Esophagus muscularis mucosa (tissue), 4 donors: ENCODE measurements at regions not wholly inside any gene's neighbourhood (a gene's known extent, or its start where the extent isn't known, plus 50 kb on each side); places are given as distances from the start of the nearest gene placed in this dataset.

ENCODE experiments used
- DNase-seq: peaks from one replicate; pipeline ENCODE4 v3.0.0-alpha.2; 2017; ENCODE audit errors: extremely low spot score
- H3K27ac ChIP-seq, 4 donors: fragments of 200-600 bp; sonication (generic); replicated peaks in 1 of 4; 1 replicate in 3 of 4; 2 replicates in 1 of 4; pipeline ENCODE4 v1.5.1; 2016 to 2019; ENCODE audit warnings: mild to moderate bottlenecking in 1 of 4
- H3K27me3 ChIP-seq, 4 donors: fragments of 200-600 bp; sonication (generic); one replicate each; pipeline versions ENCODE4 v1.5.1 to v1.6.0; 2016 to 2019
- H3K36me3 ChIP-seq, 4 donors: fragments of 200-600 bp; sonication (generic); one replicate each; pipeline ENCODE4 v1.5.1; 2016 to 2019
- H3K4me1 ChIP-seq, 4 donors: fragments of 200-600 bp; sonication (generic); one replicate each; pipeline ENCODE4 v1.5.1; 2016 to 2019
- H3K4me3 ChIP-seq, 4 donors: fragments of 200-600 bp; sonication (generic); 1 replicate in 2 of 4; 2 replicates in 2 of 4; pipeline ENCODE4 v1.5.1; 2016 to 2019; ENCODE audit warnings: mild to moderate bottlenecking in 4 of 4, moderate library complexity in 1 of 4
- H3K9me3 ChIP-seq, 4 donors: fragments of 200-600 bp; sonication (generic); 1 replicate in 3 of 4; 2 replicates in 1 of 4; pipeline ENCODE4 v1.5.1; 2016 to 2019
- EP300 ChIP-seq: sonication (generic); formaldehyde crosslinking; IDR thresholded peaks from one replicate; pipeline ENCODE4 v1.6.1; 2017; ENCODE audit warnings: antibody characterized with exemption
- POLR2A ChIP-seq: fragments of 450-650 bp; IDR thresholded peaks from one replicate; pipeline ENCODE4 v1.6.1; 2017; ENCODE audit warnings: antibody characterized with exemption, moderate library complexity, mild to moderate bottlenecking, low read depth
- POLR2AphosphoS5 ChIP-seq, 2 donors: sonication (generic); formaldehyde crosslinking; IDR thresholded peaks; one replicate each; pipeline ENCODE4 v1.6.1; 2017; ENCODE audit warnings: antibody characterized with exemption in 2 of 2
- WGBS: methylation state at CpG from one replicate; pipeline ENCODE4 v1.1.5; 2018; 5-methylcytosine and 5-hydroxymethylcytosine counted together
- intact Hi-C: fragments of 100-400 bp; cut with DNase I; formaldehyde crosslinking; loops from one replicate; pipeline ENCODE4 v1.15.1; 2023
- TF ChIP-seq, protein P1 (sequence below), 3 experiments: fragments of 200-600 bp in 2 of 3; fragments of 450-650 bp in 1 of 3; sonication (generic) in 2 of 3; IDR thresholded peaks; one replicate each; pipeline ENCODE4 v1.5.1; 2017 to 2019; ENCODE audit warnings: antibody characterized with exemption in 3 of 3, mild to moderate bottlenecking in 2 of 3, moderate library complexity in 1 of 3

GRCh38 chr2:241974851-241975592 lies 105.5 kb downstream of the RTP5 start:
- Histone ChIP-seq H3K4me3 (no peak overlapping the region), H3K4me1 (no peaks in the 10 kb centered on the region), H3K27me3 (no peaks in the 10 kb centered on the region), H3K27ac (no peak overlapping the region), H3K9me3 (peaks cover 0 to 7% (median 0%) of the 10 kb centered on the region in 4 donors), H3K36me3 (peaks cover 0 to 32% (median 15%) of the 10 kb centered on the region in 4 donors)
- 85% methylated on average over 8 of the region's 26 CpGs for WGBS
- DNase-seq, result no peak
- no peak for TF ChIP-seq POLR2AphosphoS5 (IDR thresholded peaks at IDR 0.05)
- no peak for TF ChIP-seq POLR2A
- TF ChIP-seq EP300, result no peak
- TF ChIP-seq, protein P1, sequence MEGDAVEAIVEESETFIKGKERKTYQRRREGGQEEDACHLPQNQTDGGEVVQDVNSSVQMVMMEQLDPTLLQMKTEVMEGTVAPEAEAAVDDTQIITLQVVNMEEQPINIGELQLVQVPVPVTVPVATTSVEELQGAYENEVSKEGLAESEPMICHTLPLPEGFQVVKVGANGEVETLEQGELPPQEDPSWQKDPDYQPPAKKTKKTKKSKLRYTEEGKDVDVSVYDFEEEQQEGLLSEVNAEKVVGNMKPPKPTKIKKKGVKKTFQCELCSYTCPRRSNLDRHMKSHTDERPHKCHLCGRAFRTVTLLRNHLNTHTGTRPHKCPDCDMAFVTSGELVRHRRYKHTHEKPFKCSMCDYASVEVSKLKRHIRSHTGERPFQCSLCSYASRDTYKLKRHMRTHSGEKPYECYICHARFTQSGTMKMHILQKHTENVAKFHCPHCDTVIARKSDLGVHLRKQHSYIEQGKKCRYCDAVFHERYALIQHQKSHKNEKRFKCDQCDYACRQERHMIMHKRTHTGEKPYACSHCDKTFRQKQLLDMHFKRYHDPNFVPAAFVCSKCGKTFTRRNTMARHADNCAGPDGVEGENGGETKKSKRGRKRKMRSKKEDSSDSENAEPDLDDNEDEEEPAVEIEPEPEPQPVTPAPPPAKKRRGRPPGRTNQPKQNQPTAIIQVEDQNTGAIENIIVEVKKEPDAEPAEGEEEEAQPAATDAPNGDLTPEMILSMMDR (IDR thresholded peaks at IDR 0.05), result no peak
- intact Hi-C loops, result no loop called here

- H3K36me3 ChIP-seq, result peaks cover 0 to 32% (median 15%) of the 10 kb centered on the region in 4 donors
- no peaks in the 10 kb centered on the region for H3K27me3 ChIP-seq
- DNase-seq, result no peak
- TF ChIP-seq POLR2A, result no peak
- TF ChIP-seq, protein P1 (IDR thresholded peaks at IDR 0.05), result no peak
- no peak for TF ChIP-seq EP300
- no peak for TF ChIP-seq POLR2AphosphoS5 (IDR thresholded peaks at IDR 0.05)
- peaks cover 0 to 7% (median 0%) of the 10 kb centered on the region in 4 donors for H3K9me3 ChIP-seq
- 70% methylated on average over 9 of the region's 9 CpGs for WGBS
- no peaks in the 10 kb centered on the region for H3K4me1 ChIP-seq
- intact Hi-C loops, result no loop called here
- no peak overlapping the region for H3K4me3 ChIP-seq
- H3K27ac ChIP-seq, result no peak overlapping the region
Measured at GRCh38 chr2:241975593-241976284, 106.2 kb downstream of the RTP5 start.

DNA sequence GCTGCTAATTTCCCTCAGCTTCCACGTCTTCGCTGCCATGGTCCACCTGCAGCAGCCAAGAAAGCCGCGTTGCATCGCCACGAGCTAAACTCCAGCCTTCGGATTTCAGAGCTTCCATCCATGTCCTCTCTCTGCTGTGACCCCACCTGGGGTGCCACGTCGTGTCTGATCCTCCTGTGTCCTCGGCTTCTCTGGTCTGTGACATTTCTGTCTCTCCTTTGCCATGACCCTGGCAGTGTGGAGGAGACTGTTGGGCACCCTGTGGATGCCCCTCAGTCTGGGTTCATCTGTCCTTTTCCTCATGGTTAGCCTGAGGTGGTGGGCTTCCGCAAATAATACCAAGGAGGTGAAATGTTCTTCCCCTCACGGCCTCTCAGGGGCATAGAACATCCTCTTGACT lies 106.8 kb downstream of the RTP5 start:
- Histone ChIP-seq H3K4me1 (no peaks in the 10 kb centered on the region), H3K36me3 (peaks cover 0 to 28% (median 15%) of the 10 kb centered on the region in 4 donors), H3K27me3 (no peaks in the 10 kb centered on the region), H3K27ac (no peak overlapping the region), H3K4me3 (no peak overlapping the region), H3K9me3 (peaks cover 0 to 7% (median 0%) of the 10 kb centered on the region in 4 donors)
- DNase-seq, result no peak
- TF ChIP-seq, protein P1 (IDR thresholded peaks at IDR 0.05), result no peak
- TF ChIP-seq EP300 (no peak), POLR2A (no peak)
- 86% methylated on average over 12 of the region's 12 CpGs for WGBS
- intact Hi-C loops, result no loop called here

- intact Hi-C loops, result no loop called here
- Histone ChIP-seq H3K4me3 (no peak overlapping the region), H3K4me1 (no peaks in the 10 kb centered on the region), H3K36me3 (peaks cover 0 to 18% (median 8%) of the 10 kb centered on the region in 4 donors), H3K27me3 (no peaks in the 10 kb centered on the region), H3K9me3 (peaks cover 0 to 7% (median 0%) of the 10 kb centered on the region in 4 donors), H3K27ac (no peak overlapping the region)
- no peak for TF ChIP-seq EP300
- TF ChIP-seq, protein P1 (IDR thresholded peaks at IDR 0.05), result no peak
- no peak for TF ChIP-seq POLR2AphosphoS5 (IDR thresholded peaks at IDR 0.05)
- no peak for TF ChIP-seq POLR2A
- 93% methylated on average over 14 of the region's 14 CpGs for WGBS
- no peak for DNase-seq
Measured at GRCh38 chr2:241977557-241978300, 108.2 kb downstream of the RTP5 start.
